SK-N-SH (cell line): ENCODE measurements at regions not wholly inside any gene's neighbourhood (a gene's known extent, or its start where the extent isn't known, plus 50 kb on each side); places are given as distances from the start of the nearest gene placed in this dataset.

Experiments used
- CTCF ChIA-PET: fragments of 300-600, 350-600 bp; formaldehyde crosslinking; extraction: SDS; loops from one replicate; lab custom pipeline; 2021; lab: Yijun Ruan, JAX
- POLR2A ChIA-PET: fragments of 350-600 bp; sonication (Branson Sonifier 250); formaldehyde crosslinking; extraction: SDS; loops from one replicate; lab custom pipeline; 2020; ENCODE audit warnings: antibody characterized with exemption, inconsistent platforms; lab: Yijun Ruan, JAX
- DNase-seq: peaks from one replicate; pipeline ENCODE4 v3.0.0; 2012
- H2AFZ ChIP-seq: fragments of 200-600 bp; sonication (generic); 2 replicates; pipeline ENCODE4 v1.8.1; 2016; ENCODE audit warnings: antibody characterized with exemption, mild to moderate bottlenecking, low read depth
- H3F3A ChIP-seq: fragments of 200-600 bp; sonication (generic); replicated peaks from 2 replicates; pipeline ENCODE3; 2016; ENCODE audit warnings: antibody characterized with exemption, mild to moderate bottlenecking; ENCODE audit not compliant: insufficient read depth
- H3K27ac ChIP-seq, 2 experiments: fragments of 200-500 bp in 1 of 2; fragments of 200-600 bp in 1 of 2; sonication (Bioruptor generic) in 1 of 2; sonication (generic), shearing (Covaris generic) in 1 of 2; 2 replicates each; pipeline versions ENCODE4 v1.5.1 to v1.6.1; 2014 to 2016; ENCODE audit warnings: low read depth in 2 of 2, inconsistent platforms in 1 of 2, low read length in 1 of 2, mild to moderate bottlenecking in 1 of 2, mixed read lengths in 1 of 2
- H3K27me3 ChIP-seq: fragments of 200-600 bp; sonication (generic), shearing (Covaris generic); 2 replicates; pipeline ENCODE4 v1.6.1; 2016; ENCODE audit warnings: mixed run types; ENCODE audit not compliant: insufficient read depth
- H3K36me3 ChIP-seq, 2 experiments: fragments of 200-500 bp in 1 of 2; fragments of 200-600 bp in 1 of 2; sonication (Bioruptor generic) in 1 of 2; sonication (generic) in 1 of 2; replicated peaks in 1 of 2; 2 replicates each; pipeline versions ENCODE3 to v1.5.1; 2014 to 2016; ENCODE audit warnings: low read length in 1 of 2, mild to moderate bottlenecking in 1 of 2; ENCODE audit not compliant: insufficient read depth in 2 of 2, control insufficient read depth in 1 of 2
- H3K4me1 ChIP-seq, 2 experiments: fragments of 200-500 bp in 1 of 2; fragments of 200-600 bp in 1 of 2; sonication (Bioruptor generic) in 1 of 2; sonication (generic), shearing (Covaris generic) in 1 of 2; 2 replicates each; pipeline versions ENCODE4 v1.5.1 to v1.6.1; 2014 to 2016; ENCODE audit warnings: low read depth in 1 of 2, low read length in 1 of 2, mixed run types in 1 of 2; ENCODE audit not compliant: insufficient read depth in 2 of 2, control insufficient read depth in 1 of 2
- H3K4me2 ChIP-seq: fragments of 200-600 bp; sonication (generic), shearing (Covaris generic); 2 replicates; pipeline ENCODE4 v1.6.1; 2017; ENCODE audit warnings: mixed run types
- H3K4me3 ChIP-seq, 2 experiments: fragments of 200-500 bp in 1 of 2; fragments of 200-600 bp in 1 of 2; sonication (Bioruptor generic) in 1 of 2; sonication (generic), shearing (Covaris generic) in 1 of 2; 2 replicates each; pipeline versions ENCODE4 v1.5.1 to v1.8.1; 2014 to 2016; ENCODE audit warnings: low read depth in 2 of 2, inconsistent platforms in 1 of 2, low read length in 1 of 2, mild to moderate bottlenecking in 1 of 2, mixed read lengths in 1 of 2, moderate library complexity in 1 of 2
- H3K79me2 ChIP-seq: fragments of 200-600 bp; sonication (generic); 2 replicates; pipeline ENCODE4 v1.8.1; 2017; ENCODE audit warnings: mild to moderate bottlenecking; ENCODE audit not compliant: insufficient read depth
- H3K9ac ChIP-seq: fragments of 200-600 bp; sonication (generic); 2 replicates; pipeline ENCODE4 v1.6.1; 2017; ENCODE audit warnings: mixed run types
- H3K9me2 ChIP-seq: fragments of 200-600 bp; sonication (generic); 2 replicates; pipeline ENCODE4 v1.6.1; 2017; ENCODE audit warnings: mixed run types
- H3K9me3 ChIP-seq: fragments of 200-600 bp; sonication (generic); 2 replicates; pipeline ENCODE4 v1.6.1; 2017; ENCODE audit warnings: mixed run types, mild to moderate bottlenecking, moderate library complexity
- H4K20me1 ChIP-seq: fragments of 200-600 bp; sonication (generic); 2 replicates; pipeline ENCODE4 v1.6.1; 2017; ENCODE audit warnings: mild to moderate bottlenecking, mixed run types; ENCODE audit not compliant: insufficient read depth
- CHD2 ChIP-seq: fragments of 150-350 bp; IDR thresholded peaks from 2 replicates; pipeline ENCODE4 v1.6.1; 2018; ENCODE audit warnings: low read length; ENCODE audit not compliant: partially characterized antibody
- CTCF ChIP-seq: fragments of 200-600 bp; sonication (generic); IDR thresholded peaks from 2 replicates; pipeline ENCODE4 v1.6.1; 2017; ENCODE audit warnings: antibody characterized with exemption, mild to moderate bottlenecking, moderate library complexity
- EZH2phosphoT487 ChIP-seq: fragments of 200-600 bp; sonication (generic); IDR thresholded peaks from 2 replicates; pipeline ENCODE4 v1.6.1; 2017; ENCODE audit warnings: low read depth, mixed run types, mild to moderate bottlenecking, antibody characterized with exemption, moderate library complexity, borderline replicate concordance
- FOXM1 ChIP-seq: IDR thresholded peaks from 2 replicates; pipeline ENCODE4 v1.4.0; 2012; ENCODE audit warnings: low read depth, mild to moderate bottlenecking
- IRF3 ChIP-seq: fragments of 150-350 bp; IDR thresholded peaks from 2 replicates; pipeline ENCODE4 v1.6.1; 2016; ENCODE audit warnings: mild to moderate bottlenecking, low read depth, low read length
- MAX ChIP-seq: IDR thresholded peaks from 2 replicates; pipeline ENCODE4 v1.4.0; 2012; ENCODE audit warnings: low read depth
- MEF2A ChIP-seq: IDR thresholded peaks from 2 replicates; pipeline ENCODE4 v1.4.0; 2012; ENCODE audit warnings: low read depth, borderline replicate concordance
- POLR2AphosphoS5 ChIP-seq: IDR thresholded peaks from 2 replicates; pipeline ENCODE4 v1.6.1; 2012; ENCODE audit warnings: low read depth, low read length
- RAD21 ChIP-seq: IDR thresholded peaks from 2 replicates; pipeline ENCODE4 v1.6.1; 2012; ENCODE audit warnings: mild to moderate bottlenecking, low read length
- RCOR1 ChIP-seq: fragments of 150-350 bp; IDR thresholded peaks from 2 replicates; pipeline ENCODE4 v1.6.1; 2017; ENCODE audit warnings: antibody characterized with exemption, low read length
- TEAD4 ChIP-seq: IDR thresholded peaks from 2 replicates; pipeline ENCODE4 v1.4.0; 2012; ENCODE audit warnings: mild to moderate bottlenecking, borderline replicate concordance; ENCODE audit not compliant: insufficient read depth
- USF1 ChIP-seq: IDR thresholded peaks from 2 replicates; pipeline ENCODE4 v1.4.0; 2012; ENCODE audit warnings: low read depth, borderline replicate concordance
- ZBTB33 ChIP-seq: IDR thresholded peaks from 2 replicates; pipeline ENCODE4 v1.4.0; 2012; ENCODE audit warnings: low read depth, borderline replicate concordance
- WGBS: methylation state at CpG from one replicate; pipeline ENCODE4 v1.1.6; 2017; ENCODE audit warnings: low lambda C conversion rate; 5-methylcytosine and 5-hydroxymethylcytosine counted together

- Histone ChIP-seq H3K9me3 (peaks cover 8% of the 10 kb centered on the region; the same call in 1 of the 2 replicates), H3K4me3 (no peak overlapping the region)
- TF ChIP-seq EZH2phosphoT487 (no peak), TEAD4 (no peak), FOXM1 (no peak), MAX (no peak), CTCF (no peak), RCOR1 (no peak), CHD2 (no peak), MEF2A (no peak), USF1 (no peak), RAD21 (no peak), ZBTB33 (no peak), POLR2AphosphoS5 (no peak), IRF3 (no peak)
- TF ChIP-seq, all 33 proteins: peak for 0
- WGBS: 55% methylated on average over 9 of the region's 11 CpGs
- POLR2A ChIA-PET: no interaction called here
- Histone ChIP-seq H3K36me3 (no peaks in the 10 kb centered on the region), H3F3A (no peaks in the 10 kb centered on the region), H4K20me1 (no peaks in the 10 kb centered on the region), H3K79me2 (no peaks in the 10 kb centered on the region), H3K9me2 (no peaks in the 10 kb centered on the region), H3K4me1 (no peaks in the 10 kb centered on the region; a peak in 1 of 4 replicates), H3K27ac (no peak overlapping the region), H3K27me3 (no peaks in the 10 kb centered on the region), H2AFZ (no peak overlapping the region), H3K4me2 (no peak overlapping the region), H3K9ac (no peak overlapping the region)
- CTCF ChIA-PET: no interaction called here
- DNase-seq: no peak
These were observed 84.3 kb downstream of the NPTX2 start for GRCh38 chr7:98701372-98701771.
